IMR-90 (cell line): ENCODE measurements at regions not wholly inside any gene's neighbourhood (a gene's known extent, or its start where the extent isn't known, plus 50 kb on each side); places are given as distances from the start of the nearest gene placed in this dataset.
"Not testable (repeated sequence)": the region's sequence is repeated elsewhere in the genome, so short reads cannot be mapped to it uniquely, and the experiment has no call there.

Experiments used
- BHLHE40 ChIP-seq: fragments of 150-350 bp; IDR thresholded peaks from 2 replicates; pipeline ENCODE4 v1.6.1; 2016; ENCODE audit warnings: mild to moderate bottlenecking, low read depth, low read length
- POLR2A ChIP-seq: IDR thresholded peaks from 2 replicates; pipeline ENCODE4 v1.6.1; 2012; ENCODE audit warnings: mild to moderate bottlenecking, low read depth, low read length
- RAD21 ChIP-seq: IDR thresholded peaks from 2 replicates; pipeline ENCODE4 v1.6.1; 2012; ENCODE audit warnings: low read length, improper control_type of control experiment
- RCOR1 ChIP-seq: IDR thresholded peaks from 2 replicates; pipeline ENCODE4 v1.6.1; 2012; ENCODE audit warnings: mild to moderate bottlenecking, low read length, improper control_type of control experiment; ENCODE audit not compliant: insufficient replicate concordance
- TF ChIP-seq, protein P1 (sequence below): conservative IDR thresholded peaks from 2 replicates; pipeline ENCODE4 v1.5.1; 2012; ENCODE audit warnings: mild to moderate bottlenecking, low read depth, low read length, improper control_type of control experiment
- TF ChIP-seq, protein P2 (sequence below): fragments of 150-350 bp; IDR thresholded peaks from 2 replicates; pipeline ENCODE4 v1.6.1; 2017; ENCODE audit warnings: mild to moderate bottlenecking, antibody characterized with exemption, low read length, low read depth

DNA sequence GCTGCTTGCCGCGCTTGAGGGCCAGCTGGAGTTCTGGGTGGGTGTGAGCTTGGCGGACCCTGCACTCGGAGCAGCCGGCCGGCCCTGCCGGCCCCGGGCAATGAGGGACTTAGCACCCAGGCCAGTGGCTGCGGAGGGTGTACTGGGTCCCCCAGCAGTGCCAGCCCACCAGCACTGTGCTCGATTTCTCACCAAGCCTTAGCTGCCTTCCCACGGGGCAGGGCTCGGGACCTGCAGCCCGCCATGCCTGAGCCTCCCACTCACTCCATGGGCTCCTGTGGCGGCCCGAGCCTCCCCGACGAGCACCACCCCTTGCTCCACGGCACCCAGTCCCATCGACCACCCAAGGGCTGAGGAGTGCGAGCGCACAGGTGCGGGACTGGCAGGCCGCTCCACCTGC lies 341.3 kb upstream of the CNTNAP5 start:
- TF ChIP-seq, protein P1, sequence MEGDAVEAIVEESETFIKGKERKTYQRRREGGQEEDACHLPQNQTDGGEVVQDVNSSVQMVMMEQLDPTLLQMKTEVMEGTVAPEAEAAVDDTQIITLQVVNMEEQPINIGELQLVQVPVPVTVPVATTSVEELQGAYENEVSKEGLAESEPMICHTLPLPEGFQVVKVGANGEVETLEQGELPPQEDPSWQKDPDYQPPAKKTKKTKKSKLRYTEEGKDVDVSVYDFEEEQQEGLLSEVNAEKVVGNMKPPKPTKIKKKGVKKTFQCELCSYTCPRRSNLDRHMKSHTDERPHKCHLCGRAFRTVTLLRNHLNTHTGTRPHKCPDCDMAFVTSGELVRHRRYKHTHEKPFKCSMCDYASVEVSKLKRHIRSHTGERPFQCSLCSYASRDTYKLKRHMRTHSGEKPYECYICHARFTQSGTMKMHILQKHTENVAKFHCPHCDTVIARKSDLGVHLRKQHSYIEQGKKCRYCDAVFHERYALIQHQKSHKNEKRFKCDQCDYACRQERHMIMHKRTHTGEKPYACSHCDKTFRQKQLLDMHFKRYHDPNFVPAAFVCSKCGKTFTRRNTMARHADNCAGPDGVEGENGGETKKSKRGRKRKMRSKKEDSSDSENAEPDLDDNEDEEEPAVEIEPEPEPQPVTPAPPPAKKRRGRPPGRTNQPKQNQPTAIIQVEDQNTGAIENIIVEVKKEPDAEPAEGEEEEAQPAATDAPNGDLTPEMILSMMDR, result not testable (repeated sequence)
- TF ChIP-seq BHLHE40, RAD21, RCOR1, POLR2A: not testable (repeated sequence)
- TF ChIP-seq, protein P2, sequence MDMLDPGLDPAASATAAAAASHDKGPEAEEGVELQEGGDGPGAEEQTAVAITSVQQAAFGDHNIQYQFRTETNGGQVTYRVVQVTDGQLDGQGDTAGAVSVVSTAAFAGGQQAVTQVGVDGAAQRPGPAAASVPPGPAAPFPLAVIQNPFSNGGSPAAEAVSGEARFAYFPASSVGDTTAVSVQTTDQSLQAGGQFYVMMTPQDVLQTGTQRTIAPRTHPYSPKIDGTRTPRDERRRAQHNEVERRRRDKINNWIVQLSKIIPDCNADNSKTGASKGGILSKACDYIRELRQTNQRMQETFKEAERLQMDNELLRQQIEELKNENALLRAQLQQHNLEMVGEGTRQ, result not testable (repeated sequence)
